SK-N-SH (cell line): ENCODE measurements at regions not wholly inside any gene's neighbourhood (a gene's known extent, or its start where the extent isn't known, plus 50 kb on each side); places are given as distances from the start of the nearest gene placed in this dataset.

Experiments used
- CTCF ChIA-PET: fragments of 300-600, 350-600 bp; formaldehyde crosslinking; extraction: SDS; loops from one replicate; lab custom pipeline; 2021; lab: Yijun Ruan, JAX
- POLR2A ChIA-PET: fragments of 350-600 bp; sonication (Branson Sonifier 250); formaldehyde crosslinking; extraction: SDS; loops from one replicate; lab custom pipeline; 2020; ENCODE audit warnings: antibody characterized with exemption, inconsistent platforms; lab: Yijun Ruan, JAX
- DNase-seq: peaks from one replicate; pipeline ENCODE4 v3.0.0; 2012
- H2AFZ ChIP-seq: fragments of 200-600 bp; sonication (generic); 2 replicates; pipeline ENCODE4 v1.8.1; 2016; ENCODE audit warnings: antibody characterized with exemption, mild to moderate bottlenecking, low read depth
- H3F3A ChIP-seq: fragments of 200-600 bp; sonication (generic); replicated peaks from 2 replicates; pipeline ENCODE3; 2016; ENCODE audit warnings: antibody characterized with exemption, mild to moderate bottlenecking; ENCODE audit not compliant: insufficient read depth
- H3K27ac ChIP-seq, 2 experiments: fragments of 200-500 bp in 1 of 2; fragments of 200-600 bp in 1 of 2; sonication (Bioruptor generic) in 1 of 2; sonication (generic), shearing (Covaris generic) in 1 of 2; 2 replicates each; pipeline versions ENCODE4 v1.5.1 to v1.6.1; 2014 to 2016; ENCODE audit warnings: low read depth in 2 of 2, inconsistent platforms in 1 of 2, low read length in 1 of 2, mild to moderate bottlenecking in 1 of 2, mixed read lengths in 1 of 2
- H3K27me3 ChIP-seq: fragments of 200-600 bp; sonication (generic), shearing (Covaris generic); 2 replicates; pipeline ENCODE4 v1.6.1; 2016; ENCODE audit warnings: mixed run types; ENCODE audit not compliant: insufficient read depth
- H3K36me3 ChIP-seq, 2 experiments: fragments of 200-500 bp in 1 of 2; fragments of 200-600 bp in 1 of 2; sonication (Bioruptor generic) in 1 of 2; sonication (generic) in 1 of 2; replicated peaks in 1 of 2; 2 replicates each; pipeline versions ENCODE3 to v1.5.1; 2014 to 2016; ENCODE audit warnings: low read length in 1 of 2, mild to moderate bottlenecking in 1 of 2; ENCODE audit not compliant: insufficient read depth in 2 of 2, control insufficient read depth in 1 of 2
- H3K4me1 ChIP-seq, 2 experiments: fragments of 200-500 bp in 1 of 2; fragments of 200-600 bp in 1 of 2; sonication (Bioruptor generic) in 1 of 2; sonication (generic), shearing (Covaris generic) in 1 of 2; 2 replicates each; pipeline versions ENCODE4 v1.5.1 to v1.6.1; 2014 to 2016; ENCODE audit warnings: low read depth in 1 of 2, low read length in 1 of 2, mixed run types in 1 of 2; ENCODE audit not compliant: insufficient read depth in 2 of 2, control insufficient read depth in 1 of 2
- H3K4me2 ChIP-seq: fragments of 200-600 bp; sonication (generic), shearing (Covaris generic); 2 replicates; pipeline ENCODE4 v1.6.1; 2017; ENCODE audit warnings: mixed run types
- H3K4me3 ChIP-seq, 2 experiments: fragments of 200-500 bp in 1 of 2; fragments of 200-600 bp in 1 of 2; sonication (Bioruptor generic) in 1 of 2; sonication (generic), shearing (Covaris generic) in 1 of 2; 2 replicates each; pipeline versions ENCODE4 v1.5.1 to v1.8.1; 2014 to 2016; ENCODE audit warnings: low read depth in 2 of 2, inconsistent platforms in 1 of 2, low read length in 1 of 2, mild to moderate bottlenecking in 1 of 2, mixed read lengths in 1 of 2, moderate library complexity in 1 of 2
- H3K79me2 ChIP-seq: fragments of 200-600 bp; sonication (generic); 2 replicates; pipeline ENCODE4 v1.8.1; 2017; ENCODE audit warnings: mild to moderate bottlenecking; ENCODE audit not compliant: insufficient read depth
- H3K9ac ChIP-seq: fragments of 200-600 bp; sonication (generic); 2 replicates; pipeline ENCODE4 v1.6.1; 2017; ENCODE audit warnings: mixed run types
- H3K9me2 ChIP-seq: fragments of 200-600 bp; sonication (generic); 2 replicates; pipeline ENCODE4 v1.6.1; 2017; ENCODE audit warnings: mixed run types
- H3K9me3 ChIP-seq: fragments of 200-600 bp; sonication (generic); 2 replicates; pipeline ENCODE4 v1.6.1; 2017; ENCODE audit warnings: mixed run types, mild to moderate bottlenecking, moderate library complexity
- H4K20me1 ChIP-seq: fragments of 200-600 bp; sonication (generic); 2 replicates; pipeline ENCODE4 v1.6.1; 2017; ENCODE audit warnings: mild to moderate bottlenecking, mixed run types; ENCODE audit not compliant: insufficient read depth
- CTCF ChIP-seq: fragments of 200-600 bp; sonication (generic); IDR thresholded peaks from 2 replicates; pipeline ENCODE4 v1.6.1; 2017; ENCODE audit warnings: antibody characterized with exemption, mild to moderate bottlenecking, moderate library complexity
- EZH2phosphoT487 ChIP-seq: fragments of 200-600 bp; sonication (generic); IDR thresholded peaks from 2 replicates; pipeline ENCODE4 v1.6.1; 2017; ENCODE audit warnings: low read depth, mixed run types, mild to moderate bottlenecking, antibody characterized with exemption, moderate library complexity, borderline replicate concordance
- FOSL2 ChIP-seq: IDR thresholded peaks from 2 replicates; pipeline ENCODE4 v1.4.0; 2012; ENCODE audit warnings: low read depth, mild to moderate bottlenecking, moderate library complexity, borderline replicate concordance
- FOXJ3 ChIP-seq: sonication (generic); formaldehyde crosslinking; IDR thresholded peaks from 2 replicates; pipeline ENCODE4 v1.5.1; 2020; ENCODE audit warnings: mild to moderate bottlenecking, missing genetic modification reagents
- NRF1 ChIP-seq: IDR thresholded peaks from 2 replicates; pipeline ENCODE4 v1.6.1; 2012; ENCODE audit warnings: low read depth, mild to moderate bottlenecking, low read length
- POLR2AphosphoS5 ChIP-seq: IDR thresholded peaks from 2 replicates; pipeline ENCODE4 v1.6.1; 2012; ENCODE audit warnings: low read depth, low read length
- RAD21 ChIP-seq: IDR thresholded peaks from 2 replicates; pipeline ENCODE4 v1.6.1; 2012; ENCODE audit warnings: mild to moderate bottlenecking, low read length
- RCOR1 ChIP-seq: fragments of 150-350 bp; IDR thresholded peaks from 2 replicates; pipeline ENCODE4 v1.6.1; 2017; ENCODE audit warnings: antibody characterized with exemption, low read length
- SMC3 ChIP-seq: IDR thresholded peaks from 2 replicates; pipeline ENCODE4 v1.6.1; 2012; ENCODE audit warnings: low read depth, low read length, improper control_type of control experiment
- TEAD4 ChIP-seq: IDR thresholded peaks from 2 replicates; pipeline ENCODE4 v1.4.0; 2012; ENCODE audit warnings: mild to moderate bottlenecking, borderline replicate concordance; ENCODE audit not compliant: insufficient read depth
- YY1 ChIP-seq: IDR thresholded peaks from 2 replicates; pipeline ENCODE4 v1.4.0; 2012; ENCODE audit warnings: low read depth, mild to moderate bottlenecking
- ZBTB33 ChIP-seq: IDR thresholded peaks from 2 replicates; pipeline ENCODE4 v1.4.0; 2012; ENCODE audit warnings: low read depth, borderline replicate concordance
- WGBS: methylation state at CpG from one replicate; pipeline ENCODE4 v1.1.6; 2017; ENCODE audit warnings: low lambda C conversion rate; 5-methylcytosine and 5-hydroxymethylcytosine counted together
- TF ChIP-seq, protein P1 (sequence below): fragments of 150-350 bp; IDR thresholded peaks from 2 replicates; pipeline ENCODE4 v1.6.1; 2017; ENCODE audit warnings: antibody characterized with exemption, low read length, low read depth, borderline replicate concordance

GRCh38 chr1:36576118-36576517, 93.4 kb upstream of the CSF3R start:
- POLR2A ChIA-PET: interaction anchor here (1.2 kb wide), 1 partner anchor 12 kb away, joined by 6 read pairs; no protein-coding TSS in a partner anchor

GRCh38 chr1:36573445-36573844, 90.7 kb upstream of the CSF3R start:
- Histone ChIP-seq H3K9me3 (no peaks in the 10 kb centered on the region), H4K20me1 (no peaks in the 10 kb centered on the region), H2AFZ (no peak overlapping the region), H3F3A (no peaks in the 10 kb centered on the region), H3K9ac (no peak overlapping the region), H3K27ac (no peak overlapping the region), H3K4me3 (no peak overlapping the region), H3K4me2 (no peak overlapping the region), H3K4me1 (no peaks in the 10 kb centered on the region; a peak in 1 of 4 replicates), H3K27me3 (no peaks in the 10 kb centered on the region), H3K79me2 (no peaks in the 10 kb centered on the region), H3K9me2 (no peaks in the 10 kb centered on the region), H3K36me3 (no peaks in the 10 kb centered on the region)
- POLR2A ChIA-PET: no interaction called here
- WGBS: 36% methylated on average over 5 of the region's 6 CpGs
- CTCF ChIA-PET: interaction anchor here (0.9 to 6.4 kb wide), 8 partner anchors 16 to 913 kb away, joined by 3 to 142 read pairs (median 17); no protein-coding TSS in a partner anchor
- no peak for DNase-seq
- TF ChIP-seq YY1 (no peak), POLR2AphosphoS5 (no peak), FOXJ3 (CRISPR knock-in tag) (no peak), RCOR1 (no peak), CTCF (no peak), TEAD4 (no peak)
- TF ChIP-seq, protein P1, sequence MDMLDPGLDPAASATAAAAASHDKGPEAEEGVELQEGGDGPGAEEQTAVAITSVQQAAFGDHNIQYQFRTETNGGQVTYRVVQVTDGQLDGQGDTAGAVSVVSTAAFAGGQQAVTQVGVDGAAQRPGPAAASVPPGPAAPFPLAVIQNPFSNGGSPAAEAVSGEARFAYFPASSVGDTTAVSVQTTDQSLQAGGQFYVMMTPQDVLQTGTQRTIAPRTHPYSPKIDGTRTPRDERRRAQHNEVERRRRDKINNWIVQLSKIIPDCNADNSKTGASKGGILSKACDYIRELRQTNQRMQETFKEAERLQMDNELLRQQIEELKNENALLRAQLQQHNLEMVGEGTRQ: no peak

More at GRCh38 chr1:36576118-36576517, 93.4 kb upstream of the CSF3R start:
- no peaks in the 10 kb centered on the region for H4K20me1 ChIP-seq
- peak; percentile 91 for DNase-seq
- no peak overlapping the region for H2AFZ ChIP-seq
- no peaks in the 10 kb centered on the region for H3K36me3 ChIP-seq
- peak overlapping the region in 1 of 2 experiments; percentile 32; a peak in 1 of 4 replicates for H3K4me3 ChIP-seq
- no peaks in the 10 kb centered on the region; a peak in 1 of 4 replicates for H3K4me1 ChIP-seq
- H3K9me2 ChIP-seq: no peaks in the 10 kb centered on the region
- CTCF ChIA-PET: interaction anchor here (0.5 to 6.4 kb wide), 97 partner anchors 8 to 965 kb away, joined by 3 to 142 read pairs (median 4); partner anchors contain the start of gene GRIK3
- H3K4me2 ChIP-seq: no peak overlapping the region
- no peaks in the 10 kb centered on the region for H3K27me3 ChIP-seq
- no peak overlapping the region for H3K27ac ChIP-seq
- TF ChIP-seq ZBTB33 (no peak), FOSL2 (no peak), EZH2phosphoT487 (no peak), RAD21 (peak; percentile 89), SMC3 (peak; percentile 59), CTCF (peak; percentile 83), NRF1 (no peak), YY1 (no peak)
- no peaks in the 10 kb centered on the region for H3K79me2 ChIP-seq
- no peaks in the 10 kb centered on the region for H3K9me3 ChIP-seq
- H3K9ac ChIP-seq: no peak overlapping the region
- no peaks in the 10 kb centered on the region for H3F3A ChIP-seq
- 0% methylated on average over 2 of the region's 7 CpGs for WGBS
